ENCODE measurements at regions not wholly inside any gene's neighbourhood (a gene's known extent, or its start where the extent isn't known, plus 50 kb on each side); places are given as distances from the start of the nearest gene placed in this dataset.

GRCh38 chr20:18971121-18971520 is 157.5 kb downstream of the SCP2D1 start:
- no peak for DNase-seq (ENCODE audit: low read depth)
- H3K4me3 ChIP-seq (ENCODE audit: low read depth, low read length), result no peak overlapping the region
- no peak for TF ChIP-seq POLR2A (IDR thresholded peaks at IDR 0.05; ENCODE audit: extremely low read depth, insufficient read length)
- TF ChIP-seq MYC (IDR thresholded peaks at IDR 0.05; ENCODE audit: low read depth, low read length), result no peak
- TF ChIP-seq MAX (IDR thresholded peaks at IDR 0.05; ENCODE audit: low read depth, low read length), result no peak
- no peak for TF ChIP-seq CTCF (IDR thresholded peaks at IDR 0.05; ENCODE audit: low read depth, low read length)

- no peak for TF ChIP-seq MYC (IDR thresholded peaks at IDR 0.05; ENCODE audit: low read depth, low read length)
- TF ChIP-seq MAX (IDR thresholded peaks at IDR 0.05; ENCODE audit: low read depth, low read length), result no peak
- TF ChIP-seq POLR2A (IDR thresholded peaks at IDR 0.05; ENCODE audit: extremely low read depth, insufficient read length), result no peak
- no peak for TF ChIP-seq CTCF (IDR thresholded peaks at IDR 0.05; ENCODE audit: low read depth, low read length)
- DNase-seq (ENCODE audit: low read depth), result no peak
- H3K4me3 ChIP-seq (ENCODE audit: low read depth, low read length), result no peak overlapping the region
These were observed 158.0 kb downstream of the SCP2D1 start for GRCh38 chr20:18971574-18971973.

- TF ChIP-seq POLR2A (IDR thresholded peaks at IDR 0.05; ENCODE audit: extremely low read depth, insufficient read length), result no peak
- TF ChIP-seq MAX (IDR thresholded peaks at IDR 0.05; ENCODE audit: low read depth, low read length), result no peak
- no peak for TF ChIP-seq MYC (IDR thresholded peaks at IDR 0.05; ENCODE audit: low read depth, low read length)
- TF ChIP-seq CTCF (IDR thresholded peaks at IDR 0.05; ENCODE audit: low read depth, low read length), result no peak
- H3K4me3 ChIP-seq (ENCODE audit: low read depth, low read length), result no peak overlapping the region
- DNase-seq (ENCODE audit: low read depth), result no peak
These were observed 158.8 kb downstream of the SCP2D1 start for GRCh38 chr20:18972251-18972876.

- TF ChIP-seq MAX (IDR thresholded peaks at IDR 0.05; ENCODE audit: low read depth, low read length), result no peak
- no peak for TF ChIP-seq MYC (IDR thresholded peaks at IDR 0.05; ENCODE audit: low read depth, low read length)
- TF ChIP-seq POLR2A (IDR thresholded peaks at IDR 0.05; ENCODE audit: extremely low read depth, insufficient read length), result no peak
- TF ChIP-seq CTCF (IDR thresholded peaks at IDR 0.05; ENCODE audit: low read depth, low read length), result no peak
- H3K4me3 ChIP-seq (ENCODE audit: low read depth, low read length), result no peak overlapping the region
- no peak for DNase-seq (ENCODE audit: low read depth)
These were observed 160.1 kb downstream of the SCP2D1 start for GRCh38 chr20:18973529-18974173.

- TF ChIP-seq CTCF (IDR thresholded peaks at IDR 0.05; ENCODE audit: low read depth, low read length) (no peak), MYC (IDR thresholded peaks at IDR 0.05; ENCODE audit: low read depth, low read length) (no peak), MAX (IDR thresholded peaks at IDR 0.05; ENCODE audit: low read depth, low read length) (no peak), POLR2A (IDR thresholded peaks at IDR 0.05; ENCODE audit: extremely low read depth, insufficient read length) (no peak)
These were observed 161.1 kb downstream of the SCP2D1 start for GRCh38 chr20:18974660-18975059.

More at GRCh38 chr20:18974660-18975059, 161.1 kb downstream of the SCP2D1 start:
- H3K4me3 ChIP-seq (ENCODE audit: low read depth, low read length), result no peak overlapping the region
- no peak for DNase-seq (ENCODE audit: low read depth)

Data from NB4 (cell line).